EH (cell line): ENCODE measurements at regions not wholly inside any gene's neighbourhood (a gene's known extent, or its start where the extent isn't known, plus 50 kb on each side); places are given as distances from the start of the nearest gene placed in this dataset.

ENCODE experiments used
- DNase-seq: peaks from one replicate; pipeline ENCODE4 v3.0.0-alpha.2; 2015; ENCODE audit warnings: low read depth

DNA sequence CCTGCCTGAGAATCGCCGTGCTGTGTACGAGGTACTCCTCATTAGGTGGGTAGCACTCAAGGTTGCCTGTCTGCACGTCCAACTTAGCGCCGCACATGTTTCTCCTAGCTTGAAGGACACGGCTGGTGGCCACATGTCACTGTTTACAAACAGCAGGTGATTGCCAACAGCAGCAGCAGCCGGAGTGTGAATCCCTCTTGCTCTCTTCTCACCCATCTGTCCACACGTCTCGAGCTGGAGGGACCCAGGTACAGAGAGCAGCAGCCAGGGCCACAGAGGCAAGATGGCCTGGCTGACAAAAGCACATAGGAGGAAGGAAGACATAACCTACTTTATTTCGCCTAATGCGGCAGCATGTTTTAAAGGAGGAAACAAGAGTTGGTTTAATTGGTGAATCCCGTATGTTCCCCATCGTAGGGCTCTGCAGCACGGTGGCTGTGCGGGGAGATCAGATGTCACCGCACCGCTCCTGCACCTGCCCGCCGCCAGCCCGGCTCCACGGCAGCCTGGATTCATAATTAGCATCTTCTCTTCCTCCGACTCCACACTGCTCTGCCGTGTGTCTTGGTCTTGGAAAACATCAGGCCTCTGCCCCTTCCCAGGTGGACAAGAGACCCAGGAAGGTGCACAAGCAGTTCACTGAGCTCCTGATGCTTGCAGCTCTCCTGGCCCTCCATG is 201.6 kb upstream of the IRX1 start:
- no peak for DNase-seq

- no peak for DNase-seq
Measured at GRCh38 chr5:3393122-3393919, 202.3 kb upstream of the IRX1 start.

DNA sequence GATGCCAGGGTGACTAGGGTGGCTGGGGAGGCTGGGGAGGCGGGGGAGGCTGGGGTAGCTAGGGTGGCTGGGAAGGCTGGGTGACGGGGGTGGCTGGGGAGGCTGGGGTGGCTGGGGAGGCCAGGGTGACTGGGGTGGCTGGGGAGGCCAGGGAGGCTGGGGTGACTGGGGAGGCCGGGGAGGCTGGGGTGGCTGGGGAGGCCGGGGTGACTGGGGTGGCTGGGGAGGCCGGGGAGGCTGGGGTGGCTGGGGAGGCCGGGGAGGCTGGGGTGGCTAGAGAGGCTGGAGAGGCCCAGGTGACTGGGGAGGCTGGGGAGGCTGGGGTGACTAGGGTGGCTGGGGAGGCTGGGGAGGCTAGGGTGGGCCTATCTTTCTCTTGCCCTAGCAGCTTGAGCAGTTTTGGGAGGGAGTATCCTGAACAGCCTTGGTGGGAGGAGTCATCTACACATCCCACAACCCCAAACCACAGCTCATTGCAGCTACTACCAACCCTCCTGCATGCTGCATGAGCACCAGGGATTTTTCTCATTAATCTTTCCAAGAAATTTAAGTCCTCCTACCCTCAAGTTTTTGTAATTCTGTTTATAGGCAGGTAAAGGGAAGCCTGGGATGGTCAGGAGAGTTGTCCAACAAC is 203.2 kb upstream of the IRX1 start:
- no peak for DNase-seq

DNA sequence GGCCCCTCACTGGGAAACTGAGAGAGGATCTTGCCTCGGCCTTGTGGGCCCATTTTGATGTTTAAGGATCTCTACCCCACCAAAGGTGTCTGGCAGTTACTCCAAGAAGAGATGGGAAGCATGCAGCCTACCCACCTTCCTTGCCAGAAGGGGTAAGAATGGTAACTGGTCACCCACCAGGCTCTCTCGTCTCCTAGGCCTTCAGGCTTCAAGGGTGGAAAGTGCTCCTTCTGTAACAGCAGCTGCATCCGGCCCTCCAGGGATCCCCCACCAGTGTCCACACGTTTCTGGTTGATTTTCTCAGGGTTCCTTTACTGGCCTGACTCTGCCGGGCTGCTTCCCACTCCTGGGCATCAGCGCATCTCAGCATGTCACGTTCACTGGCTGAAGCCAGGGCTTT is 204.4 kb upstream of the IRX1 start:
- no peak for DNase-seq

- no peak for DNase-seq
Measured at GRCh38 chr5:3389471-3390026, 206.1 kb upstream of the IRX1 start.

GRCh38 chr5:3386637-3387036 is 209.0 kb upstream of the IRX1 start:
- DNase-seq: no peak

DNA sequence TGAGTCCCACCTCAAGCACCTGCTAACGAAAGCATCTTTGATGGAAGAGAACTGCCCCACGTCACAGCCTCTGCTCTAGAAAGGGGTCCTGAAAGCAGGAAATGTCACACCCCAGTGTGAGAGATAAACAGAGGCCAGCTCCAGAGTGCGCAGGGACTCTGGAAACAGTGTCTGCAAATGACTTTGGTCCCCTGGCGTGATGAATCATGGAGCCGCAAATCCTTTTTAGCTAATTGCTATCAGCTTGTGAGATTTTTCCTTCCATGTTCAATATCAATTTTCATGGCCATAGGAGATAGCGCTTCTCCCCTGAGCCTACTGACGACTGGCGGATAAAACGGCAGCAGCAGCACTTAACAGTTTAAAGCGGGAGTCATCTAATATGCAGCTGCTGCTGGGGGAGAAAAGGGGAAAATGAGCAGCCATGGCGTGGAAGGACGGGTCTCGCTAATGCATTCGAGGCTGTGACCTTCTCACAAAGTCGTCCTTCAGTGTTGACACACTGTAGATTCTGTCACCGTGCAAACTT is 209.6 kb upstream of the IRX1 start:
- DNase-seq: no peak

DNA sequence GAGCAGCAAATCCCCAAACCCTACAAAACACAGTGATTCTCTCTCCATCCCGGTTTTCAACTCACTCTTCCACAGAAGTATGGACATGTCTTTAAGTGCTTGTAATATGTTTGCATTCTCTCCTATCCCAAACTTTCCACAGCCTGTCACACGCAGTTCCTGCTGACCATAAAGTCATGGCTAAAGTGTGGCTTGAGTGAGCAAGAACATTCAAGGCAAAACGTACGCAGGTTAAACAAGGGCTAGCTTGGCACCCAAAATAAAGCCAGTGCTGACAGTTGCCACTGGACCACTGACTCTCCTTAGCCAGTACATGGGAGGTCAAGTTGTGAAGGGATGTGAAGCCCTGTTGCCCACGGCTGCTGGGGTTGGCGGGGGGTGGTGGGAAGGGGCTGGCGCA is 211.1 kb upstream of the IRX1 start:
- no peak for DNase-seq

- DNase-seq: no peak
Measured at GRCh38 chr5:3382782-3383181, 212.8 kb upstream of the IRX1 start.

DNA sequence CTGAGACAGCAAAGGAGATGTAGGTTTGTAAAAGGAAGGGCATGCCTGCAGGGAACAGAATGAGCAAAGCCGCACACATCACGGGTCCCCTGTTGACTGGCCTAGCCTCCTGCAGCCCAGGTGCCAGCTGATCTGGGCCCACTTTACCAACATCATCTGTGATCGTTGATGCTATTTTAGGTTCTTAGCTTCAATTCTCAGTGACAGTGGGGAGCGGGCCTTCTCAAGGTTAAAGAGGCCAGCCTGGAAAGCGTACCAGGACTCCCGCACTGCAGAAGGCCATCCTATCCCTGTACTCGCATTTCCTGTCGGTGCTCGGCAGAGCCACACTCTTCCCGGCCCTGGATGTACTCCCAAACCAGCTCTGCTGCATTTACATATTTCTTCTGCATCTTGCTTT is 213.5 kb upstream of the IRX1 start:
- no peak for DNase-seq

GRCh38 chr5:3381206-3381825 is 214.3 kb upstream of the IRX1 start:
- DNase-seq: no peak

DNA sequence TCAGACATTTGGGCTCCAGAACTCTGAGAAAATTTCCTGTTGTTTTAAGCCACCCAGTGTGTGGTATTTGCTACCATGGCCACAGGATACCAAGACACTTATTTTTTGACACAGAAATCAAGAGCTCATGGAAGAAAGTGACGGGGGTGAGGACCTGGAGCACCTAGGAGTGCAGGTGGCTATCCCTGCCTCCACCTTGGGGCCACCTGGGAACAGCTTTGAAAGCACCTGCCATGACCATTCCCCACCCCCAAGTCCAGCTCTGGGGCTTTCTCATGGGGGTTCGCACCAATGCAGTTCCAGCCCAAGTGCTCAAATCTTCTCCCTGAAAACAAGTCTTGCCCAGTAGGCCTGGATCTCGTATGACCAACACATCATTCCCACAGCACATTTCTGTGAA is 214.9 kb upstream of the IRX1 start:
- DNase-seq: no peak

GRCh38 chr5:3377831-3378230 is 217.8 kb upstream of the IRX1 start:
- no peak for DNase-seq

- DNase-seq: no peak
Measured at GRCh38 chr5:3377176-3377575, 218.5 kb upstream of the IRX1 start.

GRCh38 chr5:3376611-3377010 is 219.0 kb upstream of the IRX1 start:
- DNase-seq: no peak

DNA sequence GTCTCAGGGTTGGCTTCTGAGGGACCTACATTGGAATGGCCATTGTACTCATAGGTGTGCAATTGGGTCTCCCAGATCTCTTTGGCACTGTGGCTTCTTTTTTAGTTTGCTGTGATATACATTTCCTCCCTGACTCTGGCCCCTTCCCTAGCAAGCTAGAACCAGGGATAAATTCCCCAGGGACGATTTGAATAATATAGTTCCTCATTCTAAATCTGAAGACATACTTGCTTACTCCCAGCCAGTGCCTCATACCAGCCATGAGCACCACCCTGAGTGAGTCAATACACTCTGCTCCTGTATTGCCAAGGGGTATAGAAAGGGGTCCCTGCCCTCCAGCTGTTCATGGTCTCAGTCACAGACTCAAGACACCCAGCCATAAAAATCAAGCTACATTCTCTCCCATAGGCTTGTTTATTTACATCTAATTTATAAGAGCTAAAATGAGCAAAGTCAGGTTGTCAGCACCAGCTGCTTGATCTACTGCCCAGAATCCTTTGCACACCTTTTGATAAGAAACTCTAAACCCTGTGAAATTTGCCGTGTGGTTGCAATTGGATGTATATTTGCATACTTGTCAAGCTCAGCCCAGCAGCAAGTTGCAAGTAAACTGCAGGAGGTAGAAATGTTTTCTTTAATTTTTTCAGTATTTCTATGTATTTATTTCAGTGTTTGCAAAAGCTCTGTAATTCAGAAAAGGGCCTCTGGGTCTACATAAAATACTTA is 219.9 kb upstream of the IRX1 start:
- DNase-seq: no peak

- DNase-seq: no peak
Measured at GRCh38 chr5:3373391-3373790, 222.2 kb upstream of the IRX1 start.

DNA sequence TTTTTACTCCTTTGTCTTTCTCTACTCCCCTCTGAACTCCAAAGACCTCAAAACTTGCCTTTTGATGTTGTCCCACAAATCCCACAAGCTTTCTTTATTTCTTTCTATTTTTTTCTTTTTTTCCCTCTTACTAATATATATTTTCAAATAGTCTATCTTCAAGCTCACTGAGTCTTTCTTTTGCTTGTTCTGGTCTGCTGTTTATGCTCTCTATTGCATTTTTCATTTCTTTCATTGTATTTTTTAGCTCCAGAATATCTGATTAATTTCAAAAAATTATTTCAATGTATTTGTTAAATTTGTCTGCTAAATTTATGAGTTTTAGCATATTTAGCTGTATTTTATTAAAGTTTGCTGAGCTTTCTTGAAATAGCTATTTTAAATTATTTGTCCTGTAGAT is 223.3 kb upstream of the IRX1 start:
- DNase-seq: no peak

- DNase-seq: no peak
Measured at GRCh38 chr5:3365501-3366215, 230.0 kb upstream of the IRX1 start.

GRCh38 chr5:3364941-3365340 is 230.7 kb upstream of the IRX1 start:
- DNase-seq: no peak

DNA sequence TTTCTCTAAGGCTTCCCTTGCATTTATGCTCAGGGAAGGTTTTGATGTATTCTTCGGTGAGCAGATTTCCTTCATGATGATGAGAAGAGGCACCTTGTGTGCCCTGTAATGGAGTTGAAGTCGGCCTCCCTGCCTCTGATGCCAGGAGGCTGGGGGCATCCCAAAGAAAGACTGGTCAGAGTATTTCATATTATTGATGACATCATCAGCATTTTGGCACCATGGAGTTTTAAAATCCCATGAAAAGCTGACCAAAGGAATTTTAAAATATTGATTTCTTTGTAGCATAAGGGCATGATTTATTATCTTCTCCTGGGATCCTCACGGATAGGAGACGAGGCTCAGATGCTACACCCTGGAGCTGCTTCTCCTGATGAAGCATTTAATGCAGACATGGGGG is 231.2 kb upstream of the IRX1 start:
- DNase-seq: no peak
